Stimulated activated CD8-positive, alpha-beta memory T cell treated with anti-CD3 and anti-CD28 coated beads, Interleukin-15, amount 100 ng/mL, for 24 hours (primary cell): ENCODE measurements at regions not wholly inside any gene's neighbourhood (a gene's known extent, or its start where the extent isn't known, plus 50 kb on each side); places are given as distances from the start of the nearest gene placed in this dataset.

ENCODE experiments used
- DNase-seq: peaks from one replicate; pipeline ENCODE4 v3.0.0-alpha.2; 2020; ENCODE audit warnings: low read depth

DNA sequence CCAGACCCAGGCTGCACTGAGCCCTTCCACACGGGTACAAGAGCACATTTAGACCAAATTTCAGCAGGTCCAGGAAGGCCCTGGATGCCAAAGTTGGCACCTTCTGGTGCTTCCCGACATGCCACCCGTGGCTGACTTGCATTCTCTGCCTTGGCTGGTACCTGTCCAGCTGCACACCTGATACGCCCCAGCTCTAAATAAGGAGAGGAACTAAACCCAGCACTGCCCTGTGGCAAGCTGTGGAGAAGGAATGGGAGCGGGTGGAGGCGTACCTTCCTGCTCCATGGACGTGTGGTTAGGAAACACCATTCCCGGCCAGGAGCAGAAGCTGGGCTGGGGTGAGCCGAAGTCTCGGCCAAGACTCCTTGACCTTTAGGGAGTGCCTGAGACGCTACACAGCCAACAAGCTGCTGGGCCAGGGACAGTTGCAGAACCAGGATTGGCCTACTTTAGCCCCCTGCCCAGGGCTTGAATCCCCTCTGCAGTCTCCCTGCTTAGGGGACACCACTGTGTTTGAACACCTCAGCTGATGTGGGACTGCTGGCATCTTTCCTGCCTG lies 86.5 kb upstream of the TAF1B start:
- DNase-seq: no peak

DNA sequence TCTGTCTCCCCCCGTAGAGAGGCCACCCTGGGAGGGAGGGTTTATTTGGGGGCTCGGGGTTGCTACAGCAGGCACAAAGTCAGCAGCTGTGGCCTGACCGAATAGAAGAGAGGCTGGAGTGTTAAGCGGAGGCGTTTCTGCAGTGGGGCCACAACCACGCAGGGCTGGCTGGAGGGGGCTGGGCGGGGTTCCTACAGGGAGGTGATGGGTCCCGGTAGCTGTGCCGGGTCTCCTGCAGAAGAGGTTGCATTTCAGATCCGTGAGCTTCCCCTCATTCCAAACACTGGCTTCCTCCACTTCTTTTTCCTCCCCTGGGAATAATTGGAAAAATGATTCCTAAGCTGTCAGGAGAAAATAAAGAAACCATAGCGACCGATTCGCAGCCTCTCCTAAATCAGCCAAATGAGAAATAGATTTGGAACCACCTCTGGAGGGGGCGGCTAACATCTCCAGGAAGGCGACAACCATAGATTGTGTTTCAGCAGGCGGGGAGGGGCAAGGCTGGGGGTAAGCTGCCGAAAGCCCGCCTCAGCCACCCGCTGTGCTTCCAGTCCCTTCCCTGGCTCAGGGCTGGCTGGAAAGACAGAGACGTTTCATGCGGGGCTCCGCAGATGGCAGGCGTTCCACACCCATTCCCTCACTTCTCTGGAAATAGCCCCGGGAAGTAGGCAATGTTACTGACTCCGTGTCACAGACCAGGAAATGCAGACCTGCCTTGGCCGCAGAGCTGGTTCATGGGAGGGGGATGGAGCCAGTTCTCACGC lies 85.6 kb upstream of the TAF1B start:
- no peak for DNase-seq

DNA sequence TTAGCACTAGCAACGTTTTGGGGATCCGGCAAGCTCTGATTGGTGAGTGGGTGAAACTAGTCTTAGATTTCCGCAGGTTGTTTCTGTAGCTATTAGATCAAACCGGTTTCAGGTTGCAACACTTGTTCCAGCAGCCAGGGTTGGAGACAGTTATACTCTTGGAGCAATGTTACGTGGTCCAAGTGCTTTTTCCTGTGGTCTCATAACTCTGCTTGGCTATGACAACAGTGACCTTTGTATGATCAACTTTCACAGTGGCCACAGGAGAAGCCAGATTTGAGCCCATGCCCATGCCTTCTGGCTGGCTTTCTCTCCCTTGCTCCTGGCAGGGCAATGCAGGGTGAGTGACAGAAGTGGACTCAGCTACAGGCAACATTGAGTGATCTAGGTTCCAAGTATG lies 84.5 kb upstream of the TAF1B start:
- no peak for DNase-seq

DNA sequence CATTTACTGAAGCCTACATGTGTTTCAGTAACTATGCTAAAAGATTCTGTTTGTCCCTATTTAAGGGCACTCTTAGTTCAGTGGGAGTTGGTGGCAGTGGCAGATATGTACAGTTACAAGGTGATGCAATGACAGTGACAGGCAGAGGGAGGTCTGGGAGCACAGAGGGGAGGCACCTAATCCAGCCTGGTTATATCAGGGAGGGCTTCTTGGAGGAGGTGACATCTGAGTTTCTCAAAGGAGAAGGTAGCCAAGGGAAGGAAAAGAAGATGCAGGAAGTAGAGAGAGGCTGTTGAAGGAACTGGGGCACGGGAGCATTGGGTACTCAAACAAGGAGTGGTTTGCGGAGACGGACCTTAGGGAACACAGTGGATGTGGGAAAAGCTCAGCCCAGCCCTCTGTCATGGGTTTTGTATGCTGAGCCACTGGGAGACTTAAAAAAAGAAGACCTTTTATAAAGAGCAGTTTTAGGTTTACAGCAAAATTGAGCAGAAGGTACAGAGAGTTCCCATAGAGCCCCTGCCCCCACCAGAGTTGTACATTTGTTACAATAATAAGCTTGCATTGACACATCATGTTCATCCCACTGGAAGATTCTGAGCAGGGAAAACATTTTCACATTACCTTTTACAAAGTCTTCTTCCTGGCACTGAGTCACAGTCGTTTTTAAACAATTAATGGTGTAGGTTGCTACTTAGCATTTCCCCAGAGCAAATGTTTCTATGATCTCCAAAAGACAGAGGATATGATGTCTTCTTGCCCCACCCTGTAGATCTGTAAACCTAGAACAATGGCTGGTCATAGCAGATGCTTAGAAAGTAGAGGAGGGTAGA lies 83.0 kb upstream of the TAF1B start:
- DNase-seq: no peak

DNA sequence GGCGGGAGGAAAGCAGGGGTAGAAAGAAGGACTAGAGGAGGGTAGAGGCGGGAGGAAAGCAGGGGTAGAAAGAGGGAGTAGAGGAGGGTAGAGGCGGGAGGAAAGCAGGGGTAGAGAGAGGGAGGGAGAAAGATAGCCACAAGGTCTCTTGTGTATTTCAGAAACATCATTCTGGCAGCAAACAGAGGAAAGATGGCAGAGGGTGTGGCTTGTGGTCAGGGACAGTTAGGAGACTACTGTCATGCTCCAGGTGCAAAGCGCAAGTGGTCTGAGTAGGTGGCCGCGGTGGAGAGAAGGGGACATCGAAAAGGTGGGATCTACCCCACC lies 82.4 kb upstream of the TAF1B start:
- DNase-seq: no peak

DNA sequence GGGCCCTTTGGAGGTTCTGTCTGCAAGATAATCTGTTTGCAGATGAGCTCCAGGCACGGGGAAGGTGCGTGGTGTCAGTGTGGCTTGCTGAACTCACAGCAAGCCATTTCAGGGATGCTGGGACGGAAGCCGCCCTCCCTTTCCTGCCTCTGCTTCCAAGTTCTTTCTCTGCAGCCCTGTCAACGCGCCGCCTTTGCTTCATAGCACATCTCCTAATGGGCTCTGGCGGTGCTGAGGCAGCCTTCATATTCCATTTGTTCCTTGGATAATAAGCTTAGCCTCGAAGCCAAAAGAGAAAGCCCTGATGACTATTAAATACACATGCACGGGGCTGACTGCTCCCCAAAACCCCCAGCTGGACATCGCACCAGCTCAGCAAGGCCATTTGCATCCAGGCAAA lies 81.7 kb upstream of the TAF1B start:
- DNase-seq: no peak

DNA sequence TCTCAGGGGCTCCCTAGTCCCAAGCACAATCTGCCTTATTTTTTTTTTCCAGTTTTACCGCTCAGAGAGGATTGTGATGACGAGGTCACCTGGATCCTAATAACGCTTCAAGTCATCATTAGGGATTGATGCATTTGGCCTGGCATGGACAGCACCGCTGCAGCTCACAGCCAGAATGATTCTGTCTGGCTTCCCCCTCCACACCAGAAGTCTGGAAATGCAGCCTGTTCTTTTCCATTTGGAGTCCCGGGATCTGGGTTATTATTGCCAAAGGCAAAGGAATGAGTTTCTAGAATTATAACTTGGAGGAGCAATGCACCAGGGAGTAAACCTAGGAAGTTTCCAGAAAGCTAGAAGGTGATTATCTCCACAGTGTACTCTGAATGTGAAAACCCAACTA lies 81.1 kb upstream of the TAF1B start:
- DNase-seq: no peak

DNA sequence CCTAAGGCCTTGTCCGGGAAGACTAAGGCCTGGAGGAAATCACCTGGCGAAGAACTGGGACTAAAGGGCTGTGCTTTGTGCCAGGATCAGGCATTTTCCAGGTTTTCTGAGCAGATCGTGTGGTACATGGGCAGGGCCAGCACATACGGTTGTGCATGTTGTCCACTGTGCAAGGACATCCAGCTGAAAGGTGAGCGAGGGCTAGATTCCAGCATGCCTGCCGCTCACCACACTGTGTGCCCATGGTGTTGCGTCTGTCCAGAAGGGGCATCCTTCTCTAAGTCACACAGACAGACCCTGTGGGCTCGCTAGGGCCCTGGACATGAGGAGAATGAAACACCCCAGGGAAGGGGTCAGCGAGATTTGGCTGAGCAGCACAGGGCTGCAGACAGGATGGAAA lies 80.3 kb upstream of the TAF1B start:
- DNase-seq: no peak

DNA sequence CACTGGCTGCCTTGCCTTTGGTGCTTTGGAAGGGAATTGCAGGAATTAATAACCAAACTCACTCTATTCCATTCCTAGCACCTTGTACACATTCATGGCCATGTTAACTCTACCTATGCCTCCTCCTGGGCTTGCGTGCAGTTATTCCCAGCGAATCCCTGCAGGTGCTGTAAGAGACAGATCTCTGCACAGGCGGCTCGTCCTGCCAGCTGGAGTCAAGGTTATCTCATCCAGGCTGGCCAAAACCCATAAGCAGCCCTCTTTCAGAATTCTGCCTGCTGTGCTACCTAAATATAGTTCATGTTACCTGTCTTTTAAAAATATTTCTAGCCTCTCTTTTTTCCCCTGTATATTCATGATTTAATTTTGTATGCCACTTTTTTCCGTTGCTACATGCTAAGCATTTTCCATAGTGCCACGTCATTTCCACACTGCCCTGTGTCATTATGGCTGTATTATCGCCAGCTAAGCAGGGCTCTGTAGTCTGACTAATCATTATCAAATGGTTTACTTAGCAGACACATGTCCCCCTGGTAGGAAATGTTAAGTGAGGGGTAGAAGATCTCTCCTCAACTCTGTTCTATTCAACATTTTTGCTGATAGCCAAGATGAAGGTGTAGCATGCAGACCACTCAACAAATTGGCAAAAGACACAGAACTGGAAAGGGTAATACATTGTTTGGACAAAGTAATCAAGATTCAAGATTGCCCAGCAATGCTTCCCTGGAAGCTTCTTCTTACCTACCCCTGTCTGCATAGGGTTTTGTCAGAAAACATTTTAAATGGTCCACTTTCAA lies 79.7 kb upstream of the TAF1B start:
- no peak for DNase-seq

DNA sequence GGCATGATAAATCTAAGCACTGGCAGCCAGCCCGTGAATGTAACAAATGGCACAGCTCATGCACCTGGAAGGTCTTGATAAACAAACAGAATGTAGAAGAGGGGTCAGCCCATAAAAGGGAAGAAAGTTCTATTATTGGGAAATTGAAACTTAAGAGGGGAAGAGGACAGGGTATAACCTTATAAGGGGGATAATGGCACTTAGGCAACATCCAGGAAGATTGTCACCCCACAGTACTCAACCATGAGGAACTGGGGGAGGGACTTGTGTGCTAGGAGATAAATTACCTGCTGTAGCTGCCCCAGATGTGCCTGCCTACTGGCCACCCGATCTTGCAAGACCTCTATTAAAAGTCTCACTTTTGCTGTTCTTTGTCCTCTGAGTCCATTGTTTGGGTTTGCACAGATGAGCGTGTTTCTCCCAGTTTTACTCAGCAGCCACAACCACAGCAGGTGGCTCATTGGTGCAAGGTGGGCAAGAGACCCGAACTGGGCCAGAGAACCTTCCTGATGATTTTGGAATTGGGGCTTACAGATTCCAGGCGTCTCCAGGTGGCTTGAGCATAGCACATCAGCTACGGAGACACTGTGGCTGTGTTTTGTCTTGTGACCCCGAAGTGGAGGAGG lies 79.0 kb upstream of the TAF1B start:
- DNase-seq: no peak

DNA sequence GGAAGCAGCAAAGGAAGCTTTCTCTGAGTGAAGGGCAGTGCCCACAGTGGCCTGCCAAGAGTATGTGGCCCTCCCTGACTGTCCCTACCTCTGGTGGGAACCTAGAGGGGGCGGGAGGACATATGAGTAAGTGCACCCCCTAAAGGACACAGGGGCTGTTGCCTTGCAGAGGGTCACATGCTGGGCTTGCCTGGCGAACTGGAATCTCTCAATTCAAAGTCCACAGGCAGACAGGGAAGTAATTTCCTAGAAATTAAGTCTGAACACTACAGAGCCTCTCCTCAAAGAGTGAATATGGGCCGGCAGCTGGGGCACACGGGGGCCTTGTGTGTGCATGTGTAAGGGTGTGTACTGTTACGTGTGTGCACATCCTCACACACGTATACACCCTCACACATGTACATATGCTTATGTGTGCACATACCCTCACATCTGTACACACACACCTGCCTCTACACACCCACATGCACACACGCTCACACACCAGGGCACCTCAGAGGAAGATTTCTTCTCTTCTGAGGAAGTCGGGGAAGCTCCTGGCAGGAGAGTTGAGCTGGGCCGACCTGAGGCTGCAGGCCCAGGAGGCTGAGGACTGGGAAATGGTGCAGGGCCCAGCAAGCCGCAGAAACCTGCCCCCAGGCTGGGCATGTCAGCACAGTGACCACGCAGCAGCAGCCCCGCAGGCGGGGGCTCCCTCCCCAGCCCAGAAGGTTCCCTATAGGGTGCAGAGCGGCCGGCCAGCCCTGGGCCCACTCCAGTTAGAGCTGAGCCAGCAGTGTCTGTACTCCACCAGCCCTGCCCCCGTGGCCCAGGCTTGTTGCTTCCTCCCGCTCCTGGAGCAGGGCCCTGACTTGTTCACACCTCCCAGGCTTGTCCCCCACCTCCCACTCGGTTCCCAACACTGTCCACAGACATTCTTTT lies 77.4 kb upstream of the TAF1B start:
- no peak for DNase-seq

DNA sequence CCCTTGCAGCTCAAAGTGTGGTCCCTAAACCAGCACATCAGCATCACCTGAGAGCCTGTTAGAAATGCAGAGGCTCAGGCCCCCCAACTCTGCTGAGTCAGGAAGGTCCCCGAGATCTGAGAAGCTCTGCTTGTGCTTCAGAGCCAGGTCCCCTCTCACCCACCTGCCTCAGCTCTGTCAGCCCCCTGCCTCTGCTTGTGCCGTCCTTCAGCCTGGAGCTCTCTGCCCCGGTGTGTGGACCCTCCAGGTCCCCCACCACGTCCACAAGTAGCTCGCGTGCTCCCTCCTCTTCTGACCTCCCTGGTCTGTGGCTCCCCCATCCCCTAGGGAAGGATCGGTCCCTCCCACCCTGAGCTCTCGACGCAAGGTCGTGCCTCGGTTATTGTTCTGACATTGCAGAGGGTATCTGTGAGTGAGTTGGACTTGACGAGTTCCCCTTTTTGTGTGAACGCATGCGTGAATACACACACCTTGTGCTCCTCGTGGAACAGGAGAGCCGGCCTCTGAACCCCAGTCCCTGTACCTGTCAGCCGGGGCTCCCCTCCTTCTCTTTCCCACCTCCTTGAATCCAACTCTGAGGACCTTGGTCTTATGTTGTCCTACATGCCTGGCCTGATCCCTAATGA lies 75.5 kb upstream of the TAF1B start:
- DNase-seq: no peak

DNA sequence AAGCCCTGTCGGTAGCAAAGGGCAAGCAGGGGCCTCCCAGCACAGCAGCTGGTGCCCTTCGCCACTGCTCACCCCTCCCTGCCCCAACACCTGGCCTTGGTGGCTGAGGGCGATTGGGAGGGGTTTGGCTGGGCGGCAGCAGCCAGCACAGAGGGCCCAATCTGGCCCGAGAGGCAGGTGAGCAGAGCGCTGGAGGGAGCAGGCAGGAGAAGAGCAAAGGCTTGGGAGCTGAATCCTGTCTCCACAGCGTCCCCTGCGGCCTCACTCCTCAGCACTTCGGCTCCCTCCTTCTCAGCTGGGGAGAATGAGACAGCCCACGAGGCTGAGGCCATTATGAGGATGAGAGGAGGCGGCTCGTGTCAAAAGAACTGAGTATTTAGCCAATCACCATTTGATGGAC lies 74.9 kb upstream of the TAF1B start:
- DNase-seq: no peak

DNA sequence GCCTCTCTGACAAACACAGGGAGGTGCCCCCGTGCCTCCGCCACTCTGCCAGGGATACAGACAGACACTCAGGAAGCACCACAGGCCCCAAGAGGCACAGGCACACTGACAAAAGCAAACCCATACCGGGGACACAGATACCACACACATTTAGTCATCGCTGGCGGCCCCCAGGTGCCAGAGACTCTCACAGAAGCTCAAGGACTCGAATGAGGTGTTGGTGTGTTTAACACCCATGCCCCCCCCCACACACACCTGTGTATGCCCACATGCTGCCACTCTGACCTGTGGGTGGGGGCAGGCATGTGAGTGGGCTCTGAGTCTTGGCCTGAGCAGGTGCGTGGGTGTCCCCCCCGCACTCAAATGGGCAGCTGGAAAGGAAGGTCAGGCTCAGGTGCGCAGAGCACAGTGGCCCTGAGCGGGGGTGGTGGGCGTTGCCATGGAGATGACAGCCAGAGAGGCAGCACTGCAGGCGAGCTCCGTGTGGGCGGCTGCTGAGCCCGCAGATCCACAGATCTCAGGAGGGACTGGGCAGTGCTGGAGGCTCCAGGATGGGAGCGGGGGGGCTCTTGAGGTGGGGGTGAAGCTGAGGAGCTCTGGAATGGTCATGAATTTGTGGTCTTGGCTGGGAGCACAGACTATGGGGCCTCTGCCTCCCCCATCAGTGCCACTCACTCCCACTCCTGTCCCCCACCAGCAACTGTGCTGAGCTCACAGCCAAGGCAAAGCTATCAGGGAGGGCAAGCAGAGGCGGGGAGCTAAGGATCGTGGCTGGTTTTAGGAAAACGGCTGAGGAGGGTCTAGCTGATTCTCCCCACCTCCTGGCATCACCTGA lies 73.9 kb upstream of the TAF1B start:
- DNase-seq: no peak

DNA sequence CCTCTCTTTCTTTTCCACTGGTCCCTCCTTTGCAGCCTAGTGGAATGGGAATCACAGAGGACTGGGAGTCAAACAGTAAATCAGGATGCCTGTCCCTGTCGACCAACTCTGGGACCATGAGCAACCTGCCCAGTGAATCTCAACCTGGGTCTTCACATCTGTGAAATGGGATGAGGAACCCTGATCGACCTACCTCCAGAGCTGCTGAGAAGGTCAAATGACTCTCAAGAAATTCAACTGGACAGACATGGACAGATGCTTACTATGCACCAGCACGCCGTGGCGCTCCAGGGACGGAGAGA lies 73.3 kb upstream of the TAF1B start:
- no peak for DNase-seq

DNA sequence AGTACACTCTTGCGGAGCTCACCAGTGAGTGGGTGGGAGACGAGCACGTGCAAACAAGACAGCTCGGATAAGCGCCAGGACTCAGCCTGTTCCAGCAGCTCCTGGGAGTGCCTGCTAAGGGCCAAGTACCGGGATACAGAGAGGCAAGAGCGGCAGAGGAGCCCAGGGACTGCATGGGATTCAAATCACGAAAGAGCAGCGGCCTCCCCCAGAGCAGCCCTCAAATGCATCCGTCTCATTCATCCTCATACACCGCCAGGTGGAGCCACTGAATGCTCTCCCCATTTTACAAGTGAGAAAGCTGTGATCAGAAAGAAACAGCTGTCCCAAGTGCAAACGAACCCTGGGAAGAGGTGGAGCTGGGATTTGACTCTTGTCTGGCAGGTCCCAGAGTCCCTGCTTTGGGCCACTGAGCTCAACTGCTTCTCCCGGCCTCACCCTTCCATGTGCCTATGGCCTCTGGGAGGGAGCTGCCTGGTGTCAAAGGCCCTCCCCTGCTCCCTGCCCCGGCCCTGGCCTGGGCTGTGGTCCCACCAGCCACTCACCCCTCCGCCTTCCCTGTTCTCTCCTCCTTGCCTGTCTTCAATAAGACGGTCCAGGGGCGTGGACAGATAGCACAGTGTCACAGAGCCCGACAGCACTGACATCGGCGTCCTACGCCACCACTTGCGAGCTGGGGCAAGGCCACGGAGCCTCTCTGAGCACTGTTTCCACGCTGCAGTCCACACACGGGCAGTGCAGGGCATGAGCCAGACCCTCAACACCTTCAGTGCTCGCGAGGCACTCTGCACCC lies 72.8 kb upstream of the TAF1B start:
- DNase-seq: no peak

DNA sequence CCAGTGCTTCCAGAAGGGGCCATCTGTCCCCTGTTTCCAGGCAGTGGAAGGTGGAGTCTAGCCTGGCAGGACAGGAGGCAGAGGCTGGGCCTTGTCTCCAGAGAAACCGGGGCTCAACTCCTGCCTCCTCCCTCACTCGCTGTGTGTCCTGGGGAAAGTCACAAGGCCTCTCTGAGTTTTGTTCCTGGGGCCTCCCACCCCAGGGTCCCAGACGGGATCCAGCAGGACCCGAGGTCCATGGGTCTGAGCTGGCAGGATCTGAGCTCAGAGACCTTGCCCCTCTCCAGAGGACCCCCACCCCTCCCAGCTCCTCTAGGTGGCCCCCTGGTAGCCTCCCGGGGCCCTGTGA lies 72.2 kb upstream of the TAF1B start:
- no peak for DNase-seq

DNA sequence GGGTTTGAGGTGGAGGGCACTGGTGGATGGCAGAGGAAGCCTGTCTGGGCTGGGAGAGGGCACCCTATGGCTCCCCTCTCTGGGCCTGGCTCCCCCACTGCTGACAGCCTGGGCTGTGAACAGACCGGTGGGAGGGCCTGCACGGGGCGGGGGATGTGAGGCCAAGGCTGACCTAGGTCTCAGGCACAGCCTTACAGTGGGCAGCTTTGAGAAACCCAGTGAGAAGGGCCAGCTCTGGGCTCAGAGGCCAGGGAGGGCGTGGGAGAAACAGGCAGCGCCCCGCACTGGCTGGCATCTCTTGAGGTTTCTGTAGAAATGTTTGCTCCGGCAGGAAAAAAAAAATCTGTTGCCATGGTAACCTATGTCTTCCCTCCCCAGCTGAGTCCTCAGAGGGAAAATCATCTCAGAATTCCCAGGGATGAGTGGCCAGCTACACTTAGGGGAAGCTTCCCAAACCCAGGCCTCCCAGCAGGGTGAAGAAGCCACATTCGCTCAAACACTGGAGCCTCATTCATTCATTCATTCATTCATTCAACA lies 71.7 kb upstream of the TAF1B start:
- DNase-seq: no peak
